Endothelial cell of umbilical vein (primary cell): ENCODE measurements at regions not wholly inside any gene's neighbourhood (a gene's known extent, or its start where the extent isn't known, plus 50 kb on each side); places are given as distances from the start of the nearest gene placed in this dataset.

Source experiments
- BruUV-seq: library from RNA; stranded (reverse); fragments of 400-500 nt; replicated peaks from 2 replicates; lab custom pipeline; 2021; lab: Mats Ljungman, UMichigan
- CTCF ChIA-PET: fragments of 300-600, 350-600 bp; sonication (Branson Sonifier 250); formaldehyde crosslinking; loops from one replicate; lab custom pipeline; 2021; ENCODE audit warnings: antibody characterized with exemption, inconsistent platforms; lab: Charles Lee
- POLR2A ChIA-PET: fragments of 300-600, 350-600 bp; sonication (Branson Sonifier 250); formaldehyde crosslinking; loops from one replicate; lab custom pipeline; 2021; ENCODE audit warnings: antibody characterized with exemption, inconsistent platforms; lab: Charles Lee
- DNase-seq: peaks from one replicate; pipeline ENCODE4 v3.0.0-alpha.2; 2011; ENCODE audit warnings: low read depth, low spot score
- FAIRE-seq: peaks from 2 replicates; lab custom pipeline; 2011; peaks lifted over from hg19 to GRCh38; lab: Jason Lieb, UNC
- H2AFZ ChIP-seq: 2 replicates; pipeline ENCODE4 v1.6.0; 2012; ENCODE audit warnings: low read depth, low read length, control low read depth, inconsistent platforms
- H3K27ac ChIP-seq: 2 replicates; pipeline ENCODE4 v1.5.1; 2011; ENCODE audit warnings: low read depth, mild to moderate bottlenecking, control low read depth, low read length, moderate library complexity; ENCODE audit not compliant: insufficient read depth
- H3K27me3 ChIP-seq, 2 experiments: 2 replicates each; pipeline versions ENCODE4 v1.6.0 to v1.6.1; 2011; ENCODE audit warnings: low read length in 2 of 2, mixed read lengths in 1 of 2; ENCODE audit not compliant: control insufficient read depth in 2 of 2, insufficient read depth in 2 of 2
- H3K36me3 ChIP-seq, 2 experiments: 2 replicates in 1 of 2; 3 replicates in 1 of 2; pipeline ENCODE4 v1.5.1; 2011; ENCODE audit warnings: low read length in 2 of 2, mild to moderate bottlenecking in 1 of 2, moderate library complexity in 1 of 2; ENCODE audit not compliant: control insufficient read depth in 2 of 2, insufficient read depth in 2 of 2; ENCODE audit errors: extremely low read depth in 1 of 2
- H3K4me1 ChIP-seq: 3 replicates; pipeline ENCODE4 v1.5.1; 2011; ENCODE audit warnings: mild to moderate bottlenecking, low read length; ENCODE audit not compliant: control insufficient read depth, insufficient read depth; ENCODE audit errors: extremely low read depth
- H3K4me2 ChIP-seq: 2 replicates; pipeline ENCODE4 v1.6.1; 2011; ENCODE audit warnings: low read length, control low read depth, mixed read lengths; ENCODE audit not compliant: insufficient read depth
- H3K4me3 ChIP-seq, 3 experiments: fragments of 200-600 bp in 1 of 3; sonication (generic), shearing (Covaris generic) in 1 of 3; replicated peaks in 1 of 3; 2 replicates each; pipeline ENCODE4 v1.5.1; 2011 to 2016; ENCODE audit warnings: control low read depth in 3 of 3, low read length in 3 of 3, mild to moderate bottlenecking in 2 of 3, inconsistent platforms in 1 of 3, low read depth in 1 of 3, moderate library complexity in 1 of 3; ENCODE audit not compliant: insufficient read depth in 1 of 3
- H3K79me2 ChIP-seq: 2 replicates; pipeline ENCODE4 v1.6.0; 2012; ENCODE audit warnings: low read length, inconsistent platforms; ENCODE audit not compliant: control insufficient read depth, insufficient read depth
- H3K9ac ChIP-seq: replicated peaks from 2 replicates; pipeline ENCODE3; 2011; ENCODE audit warnings: low read length, control low read depth; ENCODE audit not compliant: insufficient read depth; ENCODE audit errors: extremely low read depth
- H3K9me1 ChIP-seq: replicated peaks from 3 replicates; pipeline ENCODE4 v1.6.0; 2011; ENCODE audit warnings: mild to moderate bottlenecking, low read length; ENCODE audit not compliant: control insufficient read depth, insufficient read depth; ENCODE audit errors: extremely low read depth
- H3K9me3 ChIP-seq: replicated peaks from 2 replicates; pipeline ENCODE4 v1.5.1; 2012; ENCODE audit warnings: low read length, inconsistent platforms; ENCODE audit not compliant: control insufficient read depth, insufficient read depth
- H4K20me1 ChIP-seq: replicated peaks from 2 replicates; pipeline ENCODE3; 2011; ENCODE audit warnings: mild to moderate bottlenecking, low read length; ENCODE audit not compliant: control insufficient read depth, insufficient read depth; ENCODE audit errors: extremely low read depth
- CTCF ChIP-seq, 2 donors: IDR thresholded peaks; 1 replicate in 1 of 2; 2 replicates in 1 of 2; pipeline ENCODE4 v1.5.1; 2011; ENCODE audit warnings: low read length in 2 of 2, mild to moderate bottlenecking in 2 of 2, moderate library complexity in 2 of 2, control low read depth in 1 of 2, inconsistent platforms in 1 of 2, low read depth in 1 of 2; ENCODE audit not compliant: insufficient read depth in 1 of 2; ENCODE audit errors: extremely low read depth in 1 of 2
- EZH2 ChIP-seq: IDR thresholded peaks from 2 replicates; pipeline ENCODE4 v1.6.1; 2012; ENCODE audit warnings: borderline replicate concordance, low read depth, mild to moderate bottlenecking, moderate library complexity, low read length, inconsistent platforms; ENCODE audit not compliant: severe bottlenecking
- FOS ChIP-seq: IDR thresholded peaks from 2 replicates; pipeline ENCODE4 v1.6.1; 2011; ENCODE audit warnings: mild to moderate bottlenecking, low read length, moderate library complexity, borderline replicate concordance; ENCODE audit not compliant: insufficient read depth
- GATA2 ChIP-seq: IDR thresholded peaks from 2 replicates; pipeline ENCODE4 v1.7.0; 2011; ENCODE audit warnings: low read depth, mild to moderate bottlenecking, moderate library complexity, mixed read lengths, low read length; ENCODE audit not compliant: insufficient read length, insufficient read depth
- JUN ChIP-seq: IDR thresholded peaks from 2 replicates; pipeline ENCODE4 v1.6.1; 2011; ENCODE audit warnings: borderline replicate concordance, low read depth; ENCODE audit not compliant: insufficient read length, insufficient read depth
- MYC ChIP-seq: IDR thresholded peaks from one replicate; pipeline ENCODE4 v1.6.1; 2011; ENCODE audit warnings: mild to moderate bottlenecking, low read depth, low read length
- POLR2A ChIP-seq: IDR thresholded peaks from 2 replicates; pipeline ENCODE4 v1.6.1; 2012; ENCODE audit warnings: low read depth, mild to moderate bottlenecking, control low read depth, low read length
- POLR2AphosphoS5 ChIP-seq: IDR thresholded peaks from 2 replicates; pipeline ENCODE4 v1.6.1; 2012; ENCODE audit warnings: low read depth, mild to moderate bottlenecking, control low read depth, low read length, moderate library complexity; ENCODE audit not compliant: insufficient read depth
- dilution Hi-C: fragments of 300-500 bp; cut with MboI; formaldehyde crosslinking; loops from one replicate; pipeline ENCODE4 v1.15.0; 2019; ENCODE audit warnings: low sequenced_read_pairs; ENCODE audit not compliant: extremely low pct_ligation_motif_present
- intact Hi-C: fragments of 100-400 bp; cut with micrococcal nuclease; formaldehyde crosslinking; loops from one replicate; pipeline ENCODE4 v1.10.0; 2022
- TF ChIP-seq, protein P1 (sequence below): IDR thresholded peaks from 2 replicates; pipeline ENCODE4 v1.6.1; 2011; ENCODE audit not compliant: insufficient read depth, insufficient read length

DNA sequence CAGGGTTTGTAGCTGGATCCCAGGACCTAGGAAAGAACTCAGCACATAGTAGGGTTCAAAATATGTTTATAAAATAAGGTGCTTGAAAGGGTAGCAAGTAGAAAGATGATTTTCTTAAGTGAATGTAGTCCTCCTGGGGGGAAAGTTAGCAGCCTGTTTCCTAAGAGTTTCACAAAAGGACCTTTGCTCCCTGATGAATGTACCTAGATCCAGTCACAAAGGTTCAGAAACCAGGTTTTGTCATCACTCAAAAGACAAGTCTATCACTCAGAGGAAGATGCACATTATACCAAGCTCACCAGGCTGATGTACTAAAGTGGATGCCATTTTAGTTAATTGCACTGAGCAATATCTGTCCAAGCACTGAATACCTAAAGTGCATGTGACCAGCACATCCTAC lies 378.2 kb downstream of the BCL11A start:
- H3K4me3 ChIP-seq, result no peak overlapping the region
- BruUV-seq, result no TSS peak
- intact Hi-C loops (no loop called here), dilution Hi-C loops (no loop called here)
- no peak overlapping the region for H3K9ac ChIP-seq
- no peak overlapping the region for H3K4me2 ChIP-seq
- H3K9me3 ChIP-seq, result peaks cover 10% of the 10 kb centered on the region
- FAIRE-seq, result no peak
- H3K27me3 ChIP-seq, result no peaks in the 10 kb centered on the region
- H2AFZ ChIP-seq, result no peak overlapping the region
- H3K9me1 ChIP-seq, result no peaks in the 10 kb centered on the region
- no peaks in the 10 kb centered on the region for H3K4me1 ChIP-seq
- ChIA-PET CTCF (no interaction called here), POLR2A (no interaction called here)
- no peaks in the 10 kb centered on the region for H4K20me1 ChIP-seq
- H3K79me2 ChIP-seq, result no peaks in the 10 kb centered on the region
- no peaks in the 10 kb centered on the region for H3K36me3 ChIP-seq
- H3K27ac ChIP-seq, result no peak overlapping the region
- TF ChIP-seq FOS, result no peak
- TF ChIP-seq CTCF (IDR thresholded peaks at IDR 0.05; ENCODE audit: extremely low read depth in 1 of 2, insufficient read depth in 1 of 2, low read depth in 1 of 2, low read length in 2 of 2), result no peak
- TF ChIP-seq GATA2, result no peak
- no peak for TF ChIP-seq EZH2
- TF ChIP-seq, protein P1, sequence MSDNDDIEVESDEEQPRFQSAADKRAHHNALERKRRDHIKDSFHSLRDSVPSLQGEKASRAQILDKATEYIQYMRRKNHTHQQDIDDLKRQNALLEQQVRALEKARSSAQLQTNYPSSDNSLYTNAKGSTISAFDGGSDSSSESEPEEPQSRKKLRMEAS, result no peak
- TF ChIP-seq POLR2A, result no peak
- TF ChIP-seq JUN, result no peak
- no peak for TF ChIP-seq POLR2AphosphoS5
- no peak for TF ChIP-seq MYC
- no peak for DNase-seq
